HG02981 (cell line): ENCODE measurements at regions not wholly inside any gene's neighbourhood (a gene's known extent, or its start where the extent isn't known, plus 50 kb on each side); places are given as distances from the start of the nearest gene placed in this dataset.
A peak's percentile ranks its signal among the peaks of the same experiment; 100 is the strongest.

ENCODE experiments used
- ATAC-seq: cut with Tn5 transposase; IDR thresholded peaks from one replicate; pipeline ENCODE4 v1.9.1; 2021; ENCODE audit warnings: mild to moderate bottlenecking, moderate library complexity; ENCODE audit not compliant: unreplicated experiment

GRCh38 chr16:62665269-62665668, 629.0 kb upstream of the CDH8 start:
- ATAC-seq, result no peak

GRCh38 chr16:62664566-62664965, 628.3 kb upstream of the CDH8 start:
- no peak for ATAC-seq

GRCh38 chr16:62661435-62661834, 625.2 kb upstream of the CDH8 start:
- no peak for ATAC-seq

GRCh38 chr16:62657116-62657515, 620.9 kb upstream of the CDH8 start:
- ATAC-seq, result no peak

GRCh38 chr16:62652441-62653120, 616.3 kb upstream of the CDH8 start:
- ATAC-seq, result no peak

GRCh38 chr16:62648256-62648655, 612.0 kb upstream of the CDH8 start:
- ATAC-seq, result no peak

GRCh38 chr16:62644030-62644812, 608.0 kb upstream of the CDH8 start:
- ATAC-seq, result no peak

GRCh38 chr16:62642677-62643076, 606.4 kb upstream of the CDH8 start:
- ATAC-seq, result no peak

- ATAC-seq, result no peak
Measured at GRCh38 chr16:62639890-62640289, 603.7 kb upstream of the CDH8 start.

GRCh38 chr16:62638964-62639870, 603.0 kb upstream of the CDH8 start:
- peak; percentile 56 for ATAC-seq

- no peak for ATAC-seq
Measured at GRCh38 chr16:62638324-62638911, 602.2 kb upstream of the CDH8 start.

GRCh38 chr16:62625326-62625725, 589.1 kb upstream of the CDH8 start:
- ATAC-seq, result no peak

- ATAC-seq, result no peak
Measured at GRCh38 chr16:62620275-62620674, 584.0 kb upstream of the CDH8 start.

- no peak for ATAC-seq
Measured at GRCh38 chr16:62615526-62615925, 579.3 kb upstream of the CDH8 start.

GRCh38 chr16:62610291-62610690, 574.1 kb upstream of the CDH8 start:
- ATAC-seq, result no peak

GRCh38 chr16:62602790-62603189, 566.6 kb upstream of the CDH8 start:
- ATAC-seq, result no peak

GRCh38 chr16:62597875-62598274, 561.6 kb upstream of the CDH8 start:
- ATAC-seq, result no peak

GRCh38 chr16:62596584-62596983, 560.3 kb upstream of the CDH8 start:
- ATAC-seq, result no peak

GRCh38 chr16:62596125-62596524, 559.9 kb upstream of the CDH8 start:
- no peak for ATAC-seq

GRCh38 chr16:62586128-62586862, 550.1 kb upstream of the CDH8 start:
- no peak for ATAC-seq
